ENCODE measurements at regions not wholly inside any gene's neighbourhood (a gene's known extent, or its start where the extent isn't known, plus 50 kb on each side); places are given as distances from the start of the nearest gene placed in this dataset.

DNA sequence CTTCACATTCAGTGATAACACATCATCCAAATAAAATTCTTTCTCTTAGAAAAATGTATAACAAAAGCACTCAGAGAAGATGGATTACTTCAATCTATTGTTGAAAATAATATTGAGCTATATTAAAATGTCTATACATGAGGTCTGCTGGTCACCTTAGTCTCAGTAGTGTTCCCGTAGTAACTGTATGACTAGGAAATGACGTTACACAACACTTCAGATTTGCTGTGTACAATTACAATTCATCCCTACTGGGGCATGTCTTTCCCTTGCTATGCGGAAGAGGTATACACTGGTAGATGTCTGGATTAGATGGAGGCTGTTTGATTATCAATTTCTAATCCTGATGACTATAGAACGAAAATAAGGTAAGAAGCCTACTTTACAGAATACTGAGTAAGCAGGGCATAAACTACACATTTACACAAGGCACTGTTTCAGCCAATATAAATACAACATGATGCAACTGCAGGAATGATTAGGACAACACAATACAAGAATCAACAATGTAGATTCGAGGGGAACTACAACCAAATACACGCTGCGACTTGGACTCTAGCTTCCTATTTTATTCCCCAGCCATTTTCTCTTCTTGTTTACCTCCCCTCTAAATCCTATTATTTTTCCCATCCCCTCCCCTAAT is 982.5 kb upstream of the CDH8 start:
- no peak for ATAC-seq
- peaks cover 2% of the 10 kb centered on the region for H3K9me3 ChIP-seq (ENCODE audit: control insufficient read depth, insufficient read depth, low read length)
- H3K4me1 ChIP-seq (ENCODE audit: control insufficient read depth, insufficient read depth, low read length), result no peaks in the 10 kb centered on the region
- no peaks in the 10 kb centered on the region for H3K4me1 Mint-ChIP-seq
- no peaks in the 10 kb centered on the region for H3K27me3 Mint-ChIP-seq (ENCODE audit: low read depth in 2 of 2)
- DNase-seq, result no peak
- H3K36me3 Mint-ChIP-seq, result peaks cover 11% of the 10 kb centered on the region
- H3K4me3 ChIP-seq (ENCODE audit: low read length), result no peak overlapping the region
- no peak overlapping the region for H3K27ac Mint-ChIP-seq
- no peak overlapping the region for H3K4me3 Mint-ChIP-seq
- peaks cover 12 to 30% of the 10 kb centered on the region in 2 donors for H3K9me3 Mint-ChIP-seq
- H3K27me3 ChIP-seq (ENCODE audit: control insufficient read depth, insufficient read depth, low read length), result no peaks in the 10 kb centered on the region
- intact Hi-C loops (cut with micrococcal nuclease), result no loop called here
- H3K36me3 ChIP-seq (ENCODE audit: control insufficient read depth, insufficient read depth, low read length), result no peaks in the 10 kb centered on the region
- TF ChIP-seq, protein P1, sequence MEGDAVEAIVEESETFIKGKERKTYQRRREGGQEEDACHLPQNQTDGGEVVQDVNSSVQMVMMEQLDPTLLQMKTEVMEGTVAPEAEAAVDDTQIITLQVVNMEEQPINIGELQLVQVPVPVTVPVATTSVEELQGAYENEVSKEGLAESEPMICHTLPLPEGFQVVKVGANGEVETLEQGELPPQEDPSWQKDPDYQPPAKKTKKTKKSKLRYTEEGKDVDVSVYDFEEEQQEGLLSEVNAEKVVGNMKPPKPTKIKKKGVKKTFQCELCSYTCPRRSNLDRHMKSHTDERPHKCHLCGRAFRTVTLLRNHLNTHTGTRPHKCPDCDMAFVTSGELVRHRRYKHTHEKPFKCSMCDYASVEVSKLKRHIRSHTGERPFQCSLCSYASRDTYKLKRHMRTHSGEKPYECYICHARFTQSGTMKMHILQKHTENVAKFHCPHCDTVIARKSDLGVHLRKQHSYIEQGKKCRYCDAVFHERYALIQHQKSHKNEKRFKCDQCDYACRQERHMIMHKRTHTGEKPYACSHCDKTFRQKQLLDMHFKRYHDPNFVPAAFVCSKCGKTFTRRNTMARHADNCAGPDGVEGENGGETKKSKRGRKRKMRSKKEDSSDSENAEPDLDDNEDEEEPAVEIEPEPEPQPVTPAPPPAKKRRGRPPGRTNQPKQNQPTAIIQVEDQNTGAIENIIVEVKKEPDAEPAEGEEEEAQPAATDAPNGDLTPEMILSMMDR (IDR thresholded peaks at IDR 0.05), result no peak
- WGBS (ENCODE audit: insufficient coverage), result 79% methylated on average over 7 of the region's 7 CpGs
- no peak overlapping the region for H3K27ac ChIP-seq (ENCODE audit: low read length)

GRCh38 chr16:63008688-63009087 is 972.5 kb upstream of the CDH8 start:
- no peaks in the 10 kb centered on the region for H3K27me3 Mint-ChIP-seq (ENCODE audit: low read depth in 2 of 2)
- H3K36me3 Mint-ChIP-seq, result no peaks in the 10 kb centered on the region
- no peak overlapping the region for H3K27ac Mint-ChIP-seq
- ATAC-seq (no peak), DNase-seq (no peak)
- H3K9me3 ChIP-seq (ENCODE audit: control insufficient read depth, insufficient read depth, low read length), result peaks cover 19% of the 10 kb centered on the region
- no peak overlapping the region for H3K4me3 ChIP-seq (ENCODE audit: low read length)
- H3K4me1 ChIP-seq (ENCODE audit: control insufficient read depth, insufficient read depth, low read length), result no peaks in the 10 kb centered on the region
- no peak overlapping the region for H3K27ac ChIP-seq (ENCODE audit: low read length)
- TF ChIP-seq, protein P1 (IDR thresholded peaks at IDR 0.05), result no peak
- peaks cover 10 to 13% of the 10 kb centered on the region in 2 donors for H3K9me3 Mint-ChIP-seq
- no peak overlapping the region for H3K4me3 Mint-ChIP-seq
- H3K27me3 ChIP-seq (ENCODE audit: control insufficient read depth, insufficient read depth, low read length), result no peaks in the 10 kb centered on the region
- H3K4me1 Mint-ChIP-seq, result no peaks in the 10 kb centered on the region
- intact Hi-C loops (cut with micrococcal nuclease), result no loop called here
- no peaks in the 10 kb centered on the region for H3K36me3 ChIP-seq (ENCODE audit: control insufficient read depth, insufficient read depth, low read length)

DNA sequence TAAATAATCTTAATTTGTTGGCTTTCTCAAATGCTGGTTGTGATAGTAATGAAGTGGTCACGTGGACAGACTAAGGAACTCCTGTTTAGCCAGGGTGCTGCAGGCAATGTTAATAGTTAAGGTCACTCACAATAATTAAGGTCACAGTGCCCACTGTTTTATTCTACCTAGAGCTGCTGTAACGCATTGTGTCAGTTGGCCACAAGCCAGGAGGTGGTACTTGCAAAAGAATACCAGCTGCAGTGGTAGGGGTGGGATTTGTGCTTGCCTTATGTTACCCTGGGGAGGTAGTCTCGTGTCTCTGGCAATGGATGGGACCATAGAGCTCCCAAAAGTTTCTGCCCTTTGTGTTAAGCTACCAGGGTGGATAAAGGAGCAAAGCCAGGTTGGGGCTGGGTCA is 969.1 kb upstream of the CDH8 start:
- no peak overlapping the region for H3K4me3 Mint-ChIP-seq
- Histone ChIP-seq H3K27ac (ENCODE audit: low read length) (no peak overlapping the region), H3K27me3 (ENCODE audit: control insufficient read depth, insufficient read depth, low read length) (no peaks in the 10 kb centered on the region), H3K9me3 (ENCODE audit: control insufficient read depth, insufficient read depth, low read length) (peaks cover 19% of the 10 kb centered on the region), H3K36me3 (ENCODE audit: control insufficient read depth, insufficient read depth, low read length) (no peaks in the 10 kb centered on the region), H3K4me3 (ENCODE audit: low read length) (no peak overlapping the region), H3K4me1 (ENCODE audit: control insufficient read depth, insufficient read depth, low read length) (no peaks in the 10 kb centered on the region)
- H3K27ac Mint-ChIP-seq, result no peak overlapping the region
- H3K9me3 Mint-ChIP-seq, result peaks cover 12 to 20% of the 10 kb centered on the region in 2 donors
- 59% methylated on average over 3 of the region's 3 CpGs for WGBS (ENCODE audit: insufficient coverage)
- no peaks in the 10 kb centered on the region for H3K4me1 Mint-ChIP-seq
- no peaks in the 10 kb centered on the region for H3K27me3 Mint-ChIP-seq (ENCODE audit: low read depth in 2 of 2)
- H3K36me3 Mint-ChIP-seq, result no peaks in the 10 kb centered on the region
- intact Hi-C loops (cut with micrococcal nuclease), result no loop called here
- no peak for DNase-seq
- TF ChIP-seq, protein P1 (IDR thresholded peaks at IDR 0.05), result no peak
- ATAC-seq, result no peak

GRCh38 chr16:62989480-62989879 is 953.2 kb upstream of the CDH8 start:
- Mint-ChIP-seq H3K4me1 (no peaks in the 10 kb centered on the region), H3K27me3 (ENCODE audit: low read depth in 2 of 2) (no peaks in the 10 kb centered on the region), H3K9me3 (peaks cover 4 to 9% of the 10 kb centered on the region in 2 donors), H3K27ac (no peak overlapping the region), H3K36me3 (no peaks in the 10 kb centered on the region), H3K4me3 (no peak overlapping the region)
- Histone ChIP-seq H3K4me1 (ENCODE audit: control insufficient read depth, insufficient read depth, low read length) (no peaks in the 10 kb centered on the region), H3K4me3 (ENCODE audit: low read length) (no peak overlapping the region), H3K27me3 (ENCODE audit: control insufficient read depth, insufficient read depth, low read length) (no peaks in the 10 kb centered on the region), H3K9me3 (ENCODE audit: control insufficient read depth, insufficient read depth, low read length) (no peaks in the 10 kb centered on the region), H3K36me3 (ENCODE audit: control insufficient read depth, insufficient read depth, low read length) (no peaks in the 10 kb centered on the region), H3K27ac (ENCODE audit: low read length) (no peak overlapping the region)
- ATAC-seq (no peak), DNase-seq (no peak)
- no CpG with 5 or more reads among the region's 1 CpG for WGBS (ENCODE audit: insufficient coverage)
- TF ChIP-seq, protein P1 (IDR thresholded peaks at IDR 0.05), result no peak
- intact Hi-C loops (cut with micrococcal nuclease), result no loop called here

Measured in natural killer cell (primary cell).